ENCODE measurements at regions not wholly inside any gene's neighbourhood (a gene's known extent, or its start where the extent isn't known, plus 50 kb on each side); places are given as distances from the start of the nearest gene placed in this dataset.
"Not testable (repeated sequence)": the region's sequence is repeated elsewhere in the genome, so short reads cannot be mapped to it uniquely, and the experiment has no call there.

DNA sequence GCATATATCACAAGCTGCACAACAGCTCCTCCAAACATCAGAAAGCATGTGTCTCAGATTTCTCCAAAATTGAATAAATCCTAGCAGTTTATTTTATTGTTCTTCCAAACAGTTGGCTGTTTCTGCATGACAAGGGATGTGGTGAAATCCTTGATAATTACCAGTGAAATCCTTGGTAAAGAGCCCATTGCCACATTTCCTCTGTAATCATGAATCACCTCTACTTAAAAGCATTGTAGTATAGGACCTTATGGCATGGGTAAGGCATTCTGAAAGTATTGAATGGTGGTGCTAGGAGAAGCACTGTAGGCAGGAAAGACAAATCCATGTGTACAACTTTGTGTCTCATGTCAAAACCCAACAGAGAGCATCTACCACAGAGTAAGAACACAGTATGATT, 135.8 kb upstream of the NDST3 start:
- in situ Hi-C loops (cut with MboI; ENCODE audit: low sequenced_read_pairs, unreplicated experiment): no loop called here
- TF ChIP-seq CTCF (IDR thresholded peaks at IDR 0.05; ENCODE audit: borderline replicate concordance, control extremely low read depth, extremely low read depth, insufficient read depth, missing control alignments): no peak
- DNase-seq (ENCODE audit: low spot score): no peak

GRCh38 chr4:117900832-117901231, 133.5 kb upstream of the NDST3 start:
- TF ChIP-seq CTCF (IDR thresholded peaks at IDR 0.05; ENCODE audit: borderline replicate concordance, control extremely low read depth, extremely low read depth, insufficient read depth, missing control alignments): no peak
- DNase-seq (ENCODE audit: low spot score): no peak
- in situ Hi-C loops (cut with MboI; ENCODE audit: low sequenced_read_pairs, unreplicated experiment): no loop called here

DNA sequence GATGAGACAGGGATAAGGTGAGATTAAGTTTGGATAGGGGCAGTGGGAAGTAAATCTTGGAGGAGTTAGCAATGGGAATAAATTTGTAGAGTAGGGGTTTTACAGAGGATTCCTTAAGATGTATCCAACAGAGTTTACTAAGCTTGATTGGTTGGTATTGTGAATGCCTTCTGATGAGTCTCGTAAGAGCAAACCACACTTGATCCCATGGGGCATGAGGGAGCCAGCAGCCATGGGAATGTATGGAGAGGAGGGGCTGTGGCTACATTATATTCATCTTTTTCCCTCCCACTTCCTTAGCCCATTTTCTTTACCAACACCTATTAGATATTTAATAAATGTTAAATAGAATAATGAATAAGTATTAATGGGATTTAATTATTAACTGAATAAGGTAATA, 126.6 kb upstream of the NDST3 start:
- in situ Hi-C loops (cut with MboI; ENCODE audit: low sequenced_read_pairs, unreplicated experiment): no loop called here
- no peak for TF ChIP-seq CTCF (IDR thresholded peaks at IDR 0.05; ENCODE audit: borderline replicate concordance, control extremely low read depth, extremely low read depth, insufficient read depth, missing control alignments)
- DNase-seq (ENCODE audit: low spot score): no peak

DNA sequence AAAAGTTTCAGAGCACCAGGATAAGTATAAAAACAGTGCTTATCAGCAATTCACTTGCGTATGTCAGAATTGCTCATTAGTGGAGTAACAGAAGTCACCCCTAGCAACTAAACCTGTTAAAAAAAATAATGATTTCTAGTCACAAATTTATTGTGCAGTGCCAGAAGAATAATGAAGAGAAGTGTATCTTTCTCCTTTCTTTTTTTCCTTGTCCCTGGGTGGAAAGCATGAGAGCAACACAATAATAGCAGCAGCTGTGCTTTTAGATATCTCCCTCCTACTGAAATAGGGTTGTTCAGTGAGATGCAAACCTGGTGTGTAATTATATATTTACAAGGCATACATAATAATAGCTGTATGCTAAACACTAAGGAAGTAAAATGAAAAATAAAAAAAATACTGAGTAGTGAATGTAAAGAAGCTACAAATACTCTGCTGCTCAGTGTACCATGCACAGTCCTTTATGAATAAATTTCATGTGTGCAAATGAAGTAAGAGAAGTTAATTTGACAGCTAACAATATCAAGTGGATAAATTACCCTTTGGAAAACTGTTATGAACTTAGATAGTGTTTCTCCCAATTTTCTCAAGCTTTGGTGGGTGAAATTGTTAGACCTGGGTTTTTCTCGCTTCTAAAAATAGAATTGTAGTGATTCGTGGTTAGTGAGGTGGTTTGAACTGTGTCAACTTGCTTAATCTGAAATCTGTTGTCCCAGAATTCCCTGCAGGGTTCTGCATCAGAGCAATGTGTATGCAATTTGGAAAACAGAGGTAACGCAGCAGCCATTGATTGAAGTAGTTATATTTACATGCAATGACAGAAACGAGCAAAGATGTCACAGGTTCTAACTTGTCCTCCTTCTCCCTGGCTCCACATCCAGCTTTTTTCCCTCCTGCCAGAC, 125.7 kb upstream of the NDST3 start:
- no peak for DNase-seq (ENCODE audit: low spot score)
- in situ Hi-C loops (cut with MboI; ENCODE audit: low sequenced_read_pairs, unreplicated experiment): no loop called here
- TF ChIP-seq CTCF (IDR thresholded peaks at IDR 0.05; ENCODE audit: borderline replicate concordance, control extremely low read depth, extremely low read depth, insufficient read depth, missing control alignments): no peak

- no peak for DNase-seq (ENCODE audit: low spot score)
- no peak for TF ChIP-seq CTCF (IDR thresholded peaks at IDR 0.05; ENCODE audit: borderline replicate concordance, control extremely low read depth, extremely low read depth, insufficient read depth, missing control alignments)
- in situ Hi-C loops (cut with MboI; ENCODE audit: low sequenced_read_pairs, unreplicated experiment): no loop called here
These were observed 117.6 kb upstream of the NDST3 start for GRCh38 chr4:117916728-117917127.

DNA sequence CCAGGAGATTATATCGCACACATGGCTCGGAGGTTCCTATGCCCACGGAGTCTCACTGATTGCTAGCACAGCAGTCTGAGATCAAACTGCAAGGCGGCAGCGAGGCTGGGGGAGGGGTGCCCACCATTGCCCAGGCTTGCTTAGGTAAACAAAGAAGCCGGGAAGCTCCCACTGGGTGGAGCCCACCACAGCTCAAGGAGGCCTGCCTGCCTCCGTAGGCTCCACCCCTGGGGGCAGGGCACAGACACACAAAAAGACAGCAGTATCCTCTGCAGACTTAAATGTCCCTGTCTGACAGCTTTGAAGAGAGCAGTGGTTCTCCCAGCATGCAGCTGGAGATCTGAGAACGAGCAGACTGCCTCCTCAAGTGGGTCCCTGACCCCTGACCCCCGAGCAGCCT, 112.0 kb upstream of the NDST3 start:
- DNase-seq (ENCODE audit: low spot score); in situ Hi-C loops (cut with MboI; ENCODE audit: low sequenced_read_pairs, unreplicated experiment): not testable (repeated sequence)

DNA sequence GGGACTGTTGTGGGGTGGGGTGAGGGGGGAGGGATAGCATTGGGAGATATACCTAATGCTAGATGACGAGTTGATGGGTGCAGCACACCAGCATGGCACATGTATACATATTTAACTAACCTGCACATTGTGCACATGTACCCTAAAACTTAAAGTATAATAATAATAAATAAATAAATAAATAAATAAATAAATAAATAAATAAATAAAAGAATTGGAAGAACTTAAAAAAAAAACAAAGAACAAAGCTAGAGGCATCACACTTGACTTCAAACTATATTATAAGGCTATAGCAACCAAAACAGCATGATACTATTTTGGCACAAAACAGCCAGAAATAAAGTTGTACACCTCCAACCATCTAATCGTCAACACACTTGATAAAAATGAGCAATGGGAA, 106.5 kb upstream of the NDST3 start:
- in situ Hi-C loops (cut with MboI; ENCODE audit: low sequenced_read_pairs, unreplicated experiment); DNase-seq (ENCODE audit: low spot score): not testable (repeated sequence)
